GM18870 (cell line): ENCODE measurements at regions not wholly inside any gene's neighbourhood (a gene's known extent, or its start where the extent isn't known, plus 50 kb on each side); places are given as distances from the start of the nearest gene placed in this dataset.

Source experiments
- ATAC-seq: cut with Tn5 transposase; IDR thresholded peaks from one replicate; pipeline ENCODE4 v1.9.1; 2021; ENCODE audit warnings: moderate library complexity; ENCODE audit not compliant: unreplicated experiment

- ATAC-seq, result no peak
Observed at GRCh38 chr4:188811121-188811520, 671.9 kb downstream of the TRIML1 start.

- ATAC-seq, result no peak
Observed at GRCh38 chr4:188812644-188813043, 673.4 kb downstream of the TRIML1 start.

GRCh38 chr4:188818300-188818699, 679.1 kb downstream of the TRIML1 start:
- no peak for ATAC-seq

GRCh38 chr4:188819233-188819632, 680.0 kb downstream of the TRIML1 start:
- no peak for ATAC-seq

GRCh38 chr4:188821500-188821899, 682.3 kb downstream of the TRIML1 start:
- no peak for ATAC-seq

- ATAC-seq, result no peak
Observed at GRCh38 chr4:188822698-188823097, 683.5 kb downstream of the TRIML1 start.

GRCh38 chr4:188824553-188824952, 685.3 kb downstream of the TRIML1 start:
- ATAC-seq, result no peak

- ATAC-seq, result no peak
Observed at GRCh38 chr4:188826393-188826792, 687.2 kb downstream of the TRIML1 start.

- no peak for ATAC-seq
Observed at GRCh38 chr4:188839704-188840103, 700.5 kb downstream of the TRIML1 start.

GRCh38 chr4:188841523-188841922, 702.3 kb downstream of the TRIML1 start:
- no peak for ATAC-seq

- ATAC-seq, result no peak
Observed at GRCh38 chr4:188854436-188854835, 715.2 kb downstream of the TRIML1 start.

GRCh38 chr4:188858696-188859095, 719.5 kb downstream of the TRIML1 start:
- ATAC-seq, result no peak

- ATAC-seq, result no peak
Observed at GRCh38 chr4:188864741-188865140, 725.5 kb downstream of the TRIML1 start.

GRCh38 chr4:188867796-188868195, 728.6 kb downstream of the TRIML1 start:
- no peak for ATAC-seq

GRCh38 chr4:188869581-188869980, 730.3 kb downstream of the TRIML1 start:
- no peak for ATAC-seq

- ATAC-seq, result no peak
Observed at GRCh38 chr4:188872809-188873208, 733.6 kb downstream of the TRIML1 start.

- ATAC-seq, result no peak
Observed at GRCh38 chr4:188876881-188877280, 737.6 kb downstream of the TRIML1 start.

- no peak for ATAC-seq
Observed at GRCh38 chr4:188879598-188879997, 740.4 kb downstream of the TRIML1 start.

- ATAC-seq, result no peak
Observed at GRCh38 chr4:188887905-188888304, 748.7 kb downstream of the TRIML1 start.

GRCh38 chr4:188892837-188893236, 753.6 kb downstream of the TRIML1 start:
- no peak for ATAC-seq

GRCh38 chr4:188903986-188904385, 764.7 kb downstream of the TRIML1 start:
- ATAC-seq, result no peak

GRCh38 chr4:188904617-188905016, 765.4 kb downstream of the TRIML1 start:
- no peak for ATAC-seq

- no peak for ATAC-seq
Observed at GRCh38 chr4:188905248-188905647, 766.0 kb downstream of the TRIML1 start.

- no peak for ATAC-seq
Observed at GRCh38 chr4:188911199-188911598, 772.0 kb downstream of the TRIML1 start.
